GM21576 (cell line): ENCODE measurements at regions not wholly inside any gene's neighbourhood (a gene's known extent, or its start where the extent isn't known, plus 50 kb on each side); places are given as distances from the start of the nearest gene placed in this dataset.

ENCODE experiments used
- ATAC-seq: cut with Tn5 transposase; IDR thresholded peaks from one replicate; pipeline ENCODE4 v1.9.1; 2021; ENCODE audit warnings: mild to moderate bottlenecking, moderate library complexity; ENCODE audit not compliant: unreplicated experiment

GRCh38 chr3:190722181-190722905, 140.2 kb downstream of the GMNC start:
- no peak for ATAC-seq

- ATAC-seq: peak; percentile 97
These were observed 141.2 kb downstream of the GMNC start for GRCh38 chr3:190721330-190721729.

- no peak for ATAC-seq
These were observed 143.8 kb downstream of the GMNC start for GRCh38 chr3:190718671-190719070.

- ATAC-seq: no peak
These were observed 144.4 kb downstream of the GMNC start for GRCh38 chr3:190718097-190718496.

GRCh38 chr3:190716961-190717360, 145.5 kb downstream of the GMNC start:
- no peak for ATAC-seq

- no peak for ATAC-seq
These were observed 146.3 kb downstream of the GMNC start for GRCh38 chr3:190716211-190716610.

GRCh38 chr3:190710723-190711122, 151.8 kb downstream of the GMNC start:
- ATAC-seq: no peak

- ATAC-seq: no peak
These were observed 153.1 kb downstream of the GMNC start for GRCh38 chr3:190709351-190709773.
